Astrocyte (in vitro differentiated cells and primary cell): ENCODE measurements at regions not wholly inside any gene's neighbourhood (a gene's known extent, or its start where the extent isn't known, plus 50 kb on each side); places are given as distances from the start of the nearest gene placed in this dataset.

Experiments
- DNase-seq: peaks from one replicate; pipeline ENCODE4 v3.0.0-alpha.2; 2010; ENCODE audit warnings: low read depth
- FAIRE-seq: peaks from 2 replicates; lab custom pipeline; 2011; peaks lifted over from hg19 to GRCh38; lab: Jason Lieb, UNC
- H2AFZ ChIP-seq: 2 replicates; pipeline ENCODE4 v1.6.0; 2012; ENCODE audit warnings: low read depth, low read length, inconsistent platforms
- H3K27ac ChIP-seq: 2 replicates; pipeline ENCODE4 v1.5.1; 2011; ENCODE audit warnings: low read depth, low read length, inconsistent platforms
- H3K27me3 ChIP-seq: 2 replicates; pipeline ENCODE4 v1.6.0; 2011; ENCODE audit warnings: low read length, inconsistent platforms; ENCODE audit not compliant: insufficient read depth
- H3K36me3 ChIP-seq: 2 replicates; pipeline ENCODE4 v1.5.1; 2011; ENCODE audit warnings: low read length, inconsistent platforms; ENCODE audit not compliant: insufficient read depth
- H3K4me1 ChIP-seq: 2 replicates; pipeline ENCODE4 v1.5.1; 2011; ENCODE audit warnings: low read length, inconsistent platforms; ENCODE audit not compliant: insufficient read depth
- H3K4me2 ChIP-seq: 2 replicates; pipeline ENCODE4 v1.6.0; 2012; ENCODE audit warnings: low read length, inconsistent platforms
- H3K4me3 ChIP-seq: 2 replicates; pipeline ENCODE4 v1.5.1; 2011; ENCODE audit warnings: low read depth, mild to moderate bottlenecking, low read length, inconsistent platforms; ENCODE audit not compliant: insufficient read depth
- H3K79me2 ChIP-seq: 2 replicates; pipeline ENCODE4 v1.6.0; 2012; ENCODE audit warnings: mild to moderate bottlenecking, low read length, inconsistent platforms; ENCODE audit not compliant: insufficient read depth
- H3K9ac ChIP-seq: 2 replicates; pipeline ENCODE4 v1.6.0; 2012; ENCODE audit warnings: mild to moderate bottlenecking, low read length, inconsistent platforms
- H3K9me3 ChIP-seq: 2 replicates; pipeline ENCODE4 v1.5.1; 2012; ENCODE audit warnings: low read depth, mild to moderate bottlenecking, low read length, inconsistent platforms; ENCODE audit not compliant: insufficient read depth
- H4K20me1 ChIP-seq: 2 replicates; pipeline ENCODE4 v1.6.0; 2012; ENCODE audit warnings: low read length, inconsistent platforms; ENCODE audit not compliant: insufficient read depth
- H3K27ac Mint-ChIP-seq: one replicate; pipeline ENCODE4 v1.8.0; 2021; ENCODE audit warnings: mild to moderate bottlenecking, mixed read lengths; ENCODE audit not compliant: unreplicated experiment
- H3K27me3 Mint-ChIP-seq: one replicate; pipeline ENCODE4 v1.8.0; 2021; ENCODE audit warnings: low read depth, mixed read lengths; ENCODE audit not compliant: unreplicated experiment
- H3K36me3 Mint-ChIP-seq: one replicate; pipeline ENCODE4 v1.8.0; 2021; ENCODE audit warnings: low read depth, mixed read lengths; ENCODE audit not compliant: unreplicated experiment
- H3K4me1 Mint-ChIP-seq: one replicate; pipeline ENCODE4 v1.8.0; 2021; ENCODE audit warnings: low read depth, mixed read lengths; ENCODE audit not compliant: unreplicated experiment
- H3K4me3 Mint-ChIP-seq: one replicate; pipeline ENCODE4 v1.8.0; 2021; ENCODE audit warnings: mild to moderate bottlenecking, moderate library complexity, mixed read lengths; ENCODE audit not compliant: unreplicated experiment
- H3K9me3 Mint-ChIP-seq: one replicate; pipeline ENCODE4 v1.8.0; 2021; ENCODE audit warnings: mild to moderate bottlenecking, mixed read lengths; ENCODE audit not compliant: unreplicated experiment
- CTCF ChIP-seq: IDR thresholded peaks from 2 replicates; pipeline ENCODE4 v1.5.1; 2011; ENCODE audit warnings: low read depth, mild to moderate bottlenecking, inconsistent platforms, low read length, moderate library complexity; ENCODE audit not compliant: insufficient read depth
- EZH2 ChIP-seq: IDR thresholded peaks from 2 replicates; pipeline ENCODE4 v1.6.1; 2012; ENCODE audit warnings: mild to moderate bottlenecking, low read length, inconsistent platforms; ENCODE audit not compliant: insufficient read depth

GRCh38 chr9:103660830-103661229, 433.3 kb upstream of the SMC2 start:
- Mint-ChIP-seq H3K27me3 (no peaks in the 10 kb centered on the region), H3K4me3 (no peak overlapping the region), H3K27ac (no peak overlapping the region), H3K4me1 (no peaks in the 10 kb centered on the region), H3K36me3 (no peaks in the 10 kb centered on the region), H3K9me3 (peaks cover 7% of the 10 kb centered on the region)
- H3K9me3 ChIP-seq: peaks cover 2% of the 10 kb centered on the region
- H3K4me3 ChIP-seq: no peak overlapping the region
- H3K79me2 ChIP-seq: no peaks in the 10 kb centered on the region
- H4K20me1 ChIP-seq: no peaks in the 10 kb centered on the region
- TF ChIP-seq EZH2 (no peak), CTCF (no peak)
- no peak for DNase-seq
- H3K4me1 ChIP-seq: no peaks in the 10 kb centered on the region
- no peak overlapping the region for H3K9ac ChIP-seq
- FAIRE-seq: no peak
- no peak overlapping the region for H2AFZ ChIP-seq
- no peak overlapping the region for H3K4me2 ChIP-seq
- no peak overlapping the region for H3K27ac ChIP-seq
- H3K36me3 ChIP-seq: no peaks in the 10 kb centered on the region
- no peaks in the 10 kb centered on the region for H3K27me3 ChIP-seq

GRCh38 chr9:103661663-103662062, 432.4 kb upstream of the SMC2 start:
- Mint-ChIP-seq H3K4me3 (no peak overlapping the region), H3K9me3 (peaks cover 4% of the 10 kb centered on the region), H3K4me1 (no peaks in the 10 kb centered on the region), H3K27me3 (no peaks in the 10 kb centered on the region), H3K27ac (no peak overlapping the region), H3K36me3 (no peaks in the 10 kb centered on the region)
- Histone ChIP-seq H4K20me1 (no peaks in the 10 kb centered on the region), H3K4me3 (no peak overlapping the region), H3K9me3 (peaks cover 2% of the 10 kb centered on the region), H3K27me3 (no peaks in the 10 kb centered on the region), H3K79me2 (no peaks in the 10 kb centered on the region), H3K9ac (no peak overlapping the region), H3K36me3 (no peaks in the 10 kb centered on the region), H3K4me1 (no peaks in the 10 kb centered on the region), H3K27ac (no peak overlapping the region), H2AFZ (no peak overlapping the region), H3K4me2 (no peak overlapping the region)
- TF ChIP-seq EZH2 (no peak), CTCF (no peak)
- FAIRE-seq (no peak), DNase-seq (no peak)

GRCh38 chr9:103669296-103669695, 424.8 kb upstream of the SMC2 start:
- Mint-ChIP-seq H3K36me3 (no peaks in the 10 kb centered on the region), H3K4me1 (no peaks in the 10 kb centered on the region), H3K27ac (no peak overlapping the region), H3K27me3 (no peaks in the 10 kb centered on the region), H3K4me3 (no peak overlapping the region), H3K9me3 (peaks cover 3% of the 10 kb centered on the region)
- FAIRE-seq (no peak), DNase-seq (no peak)
- no peaks in the 10 kb centered on the region for H3K27me3 ChIP-seq
- no peak overlapping the region for H2AFZ ChIP-seq
- H4K20me1 ChIP-seq: no peaks in the 10 kb centered on the region
- no peak for TF ChIP-seq EZH2
- TF ChIP-seq CTCF: no peak
- H3K4me2 ChIP-seq: no peak overlapping the region
- H3K4me1 ChIP-seq: no peaks in the 10 kb centered on the region
- no peaks in the 10 kb centered on the region for H3K79me2 ChIP-seq
- no peak overlapping the region for H3K4me3 ChIP-seq
- no peak overlapping the region for H3K9ac ChIP-seq
- H3K27ac ChIP-seq: no peak overlapping the region
- H3K36me3 ChIP-seq: no peaks in the 10 kb centered on the region
- no peaks in the 10 kb centered on the region for H3K9me3 ChIP-seq
